ENCODE measurements at regions not wholly inside any gene's neighbourhood (a gene's known extent, or its start where the extent isn't known, plus 50 kb on each side); places are given as distances from the start of the nearest gene placed in this dataset.

GRCh38 chr15:54803987-54804386, 392.8 kb downstream of the RSL24D1 start:
- DNase-seq (ENCODE audit: low spot score), result no peak
- Histone ChIP-seq H3K9me3 (replicated peaks in 1 of 2; ENCODE audit: control insufficient read depth in 2 of 2, insufficient read depth in 1 of 2, low read depth in 1 of 2, low read length in 2 of 2) (no peaks in the 10 kb centered on the region), H3K27me3 (ENCODE audit: control insufficient read depth in 3 of 3, insufficient read depth in 3 of 3, low read depth in 1 of 3, low read length in 3 of 3) (no peaks in the 10 kb centered on the region), H2BK5ac (ENCODE audit: low read length) (no peak overlapping the region), H2AFZ (ENCODE audit: low read length) (no peak overlapping the region), H3K18ac (ENCODE audit: low read length) (no peak overlapping the region), H4K8ac (ENCODE audit: low read depth, low read length) (no peak overlapping the region), H3K4me1 (ENCODE audit: control insufficient read depth in 2 of 2, insufficient read depth in 1 of 2, low read depth in 1 of 2, low read length in 2 of 2) (no peaks in the 10 kb centered on the region), H2AK5ac (ENCODE audit: low read depth, low read length) (no peak overlapping the region), H3K36me3 (replicated peaks in 1 of 2; ENCODE audit: control insufficient read depth in 2 of 2, insufficient read depth in 2 of 2, low read length in 2 of 2) (no peaks in the 10 kb centered on the region), H2BK120ac (ENCODE audit: low read depth, low read length) (no peak overlapping the region), H3K27ac (replicated peaks; ENCODE audit: low read length) (no peak overlapping the region), H3K4ac (ENCODE audit: low read length) (no peak overlapping the region), H3K23ac (ENCODE audit: low read depth, low read length, poor library complexity) (no peak overlapping the region), H3K9ac (ENCODE audit: low read depth, low read length, poor library complexity) (no peak overlapping the region), H3K14ac (ENCODE audit: low read length) (no peak overlapping the region), H3K4me3 (ENCODE audit: low read length in 2 of 2) (no peak overlapping the region), H3K79me1 (ENCODE audit: low read depth, low read length) (no peaks in the 10 kb centered on the region), H3K4me2 (ENCODE audit: insufficient read depth, low read length, poor library complexity, severe bottlenecking) (no peak overlapping the region), H2BK12ac (ENCODE audit: low read length) (no peak overlapping the region), H4K91ac (ENCODE audit: low read depth, low read length, poor library complexity) (no peak overlapping the region), H2BK15ac (ENCODE audit: low read length) (no peak overlapping the region)
- no CpG with 5 or more reads among the region's 1 CpG for WGBS, 2 donors (ENCODE audit: extremely low coverage in 2 of 2, insufficient read length in 2 of 2, insufficient replicate concordance in 1 of 2)

GRCh38 chr15:54803134-54803808, 393.5 kb downstream of the RSL24D1 start:
- Histone ChIP-seq H3K18ac (ENCODE audit: low read length) (no peak overlapping the region), H4K91ac (ENCODE audit: low read depth, low read length, poor library complexity) (no peak overlapping the region), H3K79me1 (ENCODE audit: low read depth, low read length) (no peaks in the 10 kb centered on the region), H2AK5ac (ENCODE audit: low read depth, low read length) (no peak overlapping the region), H2BK12ac (ENCODE audit: low read length) (no peak overlapping the region), H2BK15ac (ENCODE audit: low read length) (no peak overlapping the region), H3K9ac (ENCODE audit: low read depth, low read length, poor library complexity) (no peak overlapping the region), H3K4me3 (ENCODE audit: low read length in 2 of 2) (no peak overlapping the region), H2AFZ (ENCODE audit: low read length) (no peak overlapping the region), H3K9me3 (replicated peaks in 1 of 2; ENCODE audit: control insufficient read depth in 2 of 2, insufficient read depth in 1 of 2, low read depth in 1 of 2, low read length in 2 of 2) (no peaks in the 10 kb centered on the region), H3K27ac (replicated peaks; ENCODE audit: low read length) (no peak overlapping the region), H3K36me3 (replicated peaks in 1 of 2; ENCODE audit: control insufficient read depth in 2 of 2, insufficient read depth in 2 of 2, low read length in 2 of 2) (no peaks in the 10 kb centered on the region), H4K8ac (ENCODE audit: low read depth, low read length) (no peak overlapping the region), H2BK120ac (ENCODE audit: low read depth, low read length) (no peak overlapping the region), H3K27me3 (ENCODE audit: control insufficient read depth in 3 of 3, insufficient read depth in 3 of 3, low read depth in 1 of 3, low read length in 3 of 3) (no peaks in the 10 kb centered on the region), H3K4me1 (ENCODE audit: control insufficient read depth in 2 of 2, insufficient read depth in 1 of 2, low read depth in 1 of 2, low read length in 2 of 2) (no peaks in the 10 kb centered on the region), H3K23ac (ENCODE audit: low read depth, low read length, poor library complexity) (no peak overlapping the region), H2BK5ac (ENCODE audit: low read length) (no peak overlapping the region), H3K14ac (ENCODE audit: low read length) (no peak overlapping the region), H3K4ac (ENCODE audit: low read length) (no peak overlapping the region), H3K4me2 (ENCODE audit: insufficient read depth, low read length, poor library complexity, severe bottlenecking) (no peak overlapping the region)
- no CpG with 5 or more reads among the region's 4 CpGs for WGBS, 2 donors (ENCODE audit: extremely low coverage in 2 of 2, insufficient read length in 2 of 2, insufficient replicate concordance in 1 of 2)
- no peak for DNase-seq (ENCODE audit: low spot score)

DNA sequence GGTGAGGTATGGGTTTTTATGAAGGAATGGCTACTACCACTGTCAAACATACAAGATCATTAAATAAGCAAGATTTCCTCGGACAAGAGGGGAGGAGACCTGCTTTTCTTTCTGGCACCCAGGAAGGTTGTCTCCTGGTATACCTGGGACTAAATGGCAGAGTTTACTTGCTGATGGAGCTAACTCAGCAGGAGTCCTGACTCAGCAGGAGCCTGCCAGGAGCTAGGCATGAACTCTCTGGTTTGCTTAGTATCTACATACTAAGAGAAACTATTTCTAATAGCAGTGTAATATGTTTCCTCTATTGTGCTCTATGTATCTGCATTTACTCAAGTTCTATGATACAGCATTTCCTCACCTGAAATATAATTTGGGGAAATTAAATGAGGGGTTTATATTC, 404.2 kb downstream of the RSL24D1 start:
- H3K23ac ChIP-seq (ENCODE audit: low read depth, low read length, poor library complexity), result no peak overlapping the region
- H3K27me3 ChIP-seq (ENCODE audit: control insufficient read depth in 3 of 3, insufficient read depth in 3 of 3, low read depth in 1 of 3, low read length in 3 of 3), result no peaks in the 10 kb centered on the region
- no peaks in the 10 kb centered on the region for H3K36me3 ChIP-seq (replicated peaks in 1 of 2; ENCODE audit: control insufficient read depth in 2 of 2, insufficient read depth in 2 of 2, low read length in 2 of 2)
- no peaks in the 10 kb centered on the region for H3K79me1 ChIP-seq (ENCODE audit: low read depth, low read length)
- H4K91ac ChIP-seq (ENCODE audit: low read depth, low read length, poor library complexity), result no peak overlapping the region
- H3K14ac ChIP-seq (ENCODE audit: low read length), result no peak overlapping the region
- H3K4me1 ChIP-seq (ENCODE audit: control insufficient read depth in 2 of 2, insufficient read depth in 1 of 2, low read depth in 1 of 2, low read length in 2 of 2), result no peaks in the 10 kb centered on the region
- no peak overlapping the region for H2BK5ac ChIP-seq (ENCODE audit: low read length)
- no peak overlapping the region for H3K9ac ChIP-seq (ENCODE audit: low read depth, low read length, poor library complexity)
- H3K4me3 ChIP-seq (ENCODE audit: low read length in 2 of 2), result no peak overlapping the region
- no peak for DNase-seq (ENCODE audit: low spot score)
- no peaks in the 10 kb centered on the region for H3K9me3 ChIP-seq (replicated peaks in 1 of 2; ENCODE audit: control insufficient read depth in 2 of 2, insufficient read depth in 1 of 2, low read depth in 1 of 2, low read length in 2 of 2)
- no peak overlapping the region for H4K8ac ChIP-seq (ENCODE audit: low read depth, low read length)
- H2AK5ac ChIP-seq (ENCODE audit: low read depth, low read length), result no peak overlapping the region
- WGBS, 2 donors (ENCODE audit: extremely low coverage in 2 of 2, insufficient read length in 2 of 2, insufficient replicate concordance in 1 of 2), result no CpG with 5 or more reads among the region's 1 CpG
- no peak overlapping the region for H3K4me2 ChIP-seq (ENCODE audit: insufficient read depth, low read length, poor library complexity, severe bottlenecking)
- no peak overlapping the region for H3K27ac ChIP-seq (replicated peaks; ENCODE audit: low read length)
- H3K18ac ChIP-seq (ENCODE audit: low read length), result no peak overlapping the region
- H2AFZ ChIP-seq (ENCODE audit: low read length), result no peak overlapping the region
- H3K4ac ChIP-seq (ENCODE audit: low read length), result no peak overlapping the region
- H2BK15ac ChIP-seq (ENCODE audit: low read length), result no peak overlapping the region
- no peak overlapping the region for H2BK12ac ChIP-seq (ENCODE audit: low read length)
- no peak overlapping the region for H2BK120ac ChIP-seq (ENCODE audit: low read depth, low read length)

- Histone ChIP-seq H4K91ac (ENCODE audit: low read depth, low read length, poor library complexity) (no peak overlapping the region), H3K9me3 (replicated peaks in 1 of 2; ENCODE audit: control insufficient read depth in 2 of 2, insufficient read depth in 1 of 2, low read depth in 1 of 2, low read length in 2 of 2) (no peaks in the 10 kb centered on the region), H2BK5ac (ENCODE audit: low read length) (no peak overlapping the region), H2AFZ (ENCODE audit: low read length) (no peak overlapping the region), H2BK12ac (ENCODE audit: low read length) (no peak overlapping the region), H3K4me3 (ENCODE audit: low read length in 2 of 2) (no peak overlapping the region), H3K23ac (ENCODE audit: low read depth, low read length, poor library complexity) (no peak overlapping the region), H3K9ac (ENCODE audit: low read depth, low read length, poor library complexity) (no peak overlapping the region), H3K14ac (ENCODE audit: low read length) (no peak overlapping the region), H3K4me2 (ENCODE audit: insufficient read depth, low read length, poor library complexity, severe bottlenecking) (no peak overlapping the region), H4K8ac (ENCODE audit: low read depth, low read length) (no peak overlapping the region), H2BK15ac (ENCODE audit: low read length) (no peak overlapping the region), H3K27me3 (ENCODE audit: control insufficient read depth in 3 of 3, insufficient read depth in 3 of 3, low read depth in 1 of 3, low read length in 3 of 3) (no peaks in the 10 kb centered on the region), H2BK120ac (ENCODE audit: low read depth, low read length) (no peak overlapping the region), H3K79me1 (ENCODE audit: low read depth, low read length) (no peaks in the 10 kb centered on the region), H2AK5ac (ENCODE audit: low read depth, low read length) (no peak overlapping the region), H3K4me1 (ENCODE audit: control insufficient read depth in 2 of 2, insufficient read depth in 1 of 2, low read depth in 1 of 2, low read length in 2 of 2) (no peaks in the 10 kb centered on the region), H3K18ac (ENCODE audit: low read length) (no peak overlapping the region), H3K27ac (replicated peaks; ENCODE audit: low read length) (no peak overlapping the region), H3K4ac (ENCODE audit: low read length) (no peak overlapping the region), H3K36me3 (replicated peaks in 1 of 2; ENCODE audit: control insufficient read depth in 2 of 2, insufficient read depth in 2 of 2, low read length in 2 of 2) (no peaks in the 10 kb centered on the region)
- DNase-seq (ENCODE audit: low spot score), result no peak
- no CpG with 5 or more reads among the region's 1 CpG for WGBS, 2 donors (ENCODE audit: extremely low coverage in 2 of 2, insufficient read length in 2 of 2, insufficient replicate concordance in 1 of 2)
These were observed 406.0 kb downstream of the RSL24D1 start for GRCh38 chr15:54790693-54791092.

Measured in neuronal stem cell (in vitro differentiated cells).